ENCODE measurements at regions not wholly inside any gene's neighbourhood (a gene's known extent, or its start where the extent isn't known, plus 50 kb on each side); places are given as distances from the start of the nearest gene placed in this dataset.

DNA sequence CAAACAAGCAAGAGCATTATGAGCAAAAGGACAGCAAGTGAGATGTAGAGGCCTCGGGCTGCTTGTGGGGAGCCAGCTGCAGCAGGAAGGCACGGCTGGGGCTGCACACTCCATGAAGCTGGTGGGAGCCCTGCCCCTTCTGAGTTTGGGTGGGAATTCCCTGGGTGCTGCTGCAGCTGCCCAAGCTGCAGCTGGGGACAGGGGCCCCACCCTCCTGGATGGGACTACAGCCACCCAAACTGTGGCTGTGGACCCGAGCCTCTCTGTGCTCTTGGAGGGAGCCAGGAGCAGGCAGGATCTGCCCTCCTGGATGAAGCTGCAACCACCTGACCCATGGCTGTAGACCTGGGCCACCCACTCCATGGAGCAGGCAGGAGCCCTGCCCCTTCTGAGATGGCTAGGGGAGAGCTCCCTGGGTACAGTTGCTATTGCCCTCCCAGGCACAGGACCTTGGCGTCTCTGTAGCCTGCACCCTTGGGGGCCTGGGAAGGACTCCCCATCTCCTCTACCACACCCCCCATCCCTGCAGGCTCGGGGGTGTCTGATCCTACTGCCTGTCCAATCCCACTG is 159.1 kb downstream of the ERCC6L2 start:
- DNase-seq (ENCODE audit: low read depth), result no peak
- TF ChIP-seq, protein P1, sequence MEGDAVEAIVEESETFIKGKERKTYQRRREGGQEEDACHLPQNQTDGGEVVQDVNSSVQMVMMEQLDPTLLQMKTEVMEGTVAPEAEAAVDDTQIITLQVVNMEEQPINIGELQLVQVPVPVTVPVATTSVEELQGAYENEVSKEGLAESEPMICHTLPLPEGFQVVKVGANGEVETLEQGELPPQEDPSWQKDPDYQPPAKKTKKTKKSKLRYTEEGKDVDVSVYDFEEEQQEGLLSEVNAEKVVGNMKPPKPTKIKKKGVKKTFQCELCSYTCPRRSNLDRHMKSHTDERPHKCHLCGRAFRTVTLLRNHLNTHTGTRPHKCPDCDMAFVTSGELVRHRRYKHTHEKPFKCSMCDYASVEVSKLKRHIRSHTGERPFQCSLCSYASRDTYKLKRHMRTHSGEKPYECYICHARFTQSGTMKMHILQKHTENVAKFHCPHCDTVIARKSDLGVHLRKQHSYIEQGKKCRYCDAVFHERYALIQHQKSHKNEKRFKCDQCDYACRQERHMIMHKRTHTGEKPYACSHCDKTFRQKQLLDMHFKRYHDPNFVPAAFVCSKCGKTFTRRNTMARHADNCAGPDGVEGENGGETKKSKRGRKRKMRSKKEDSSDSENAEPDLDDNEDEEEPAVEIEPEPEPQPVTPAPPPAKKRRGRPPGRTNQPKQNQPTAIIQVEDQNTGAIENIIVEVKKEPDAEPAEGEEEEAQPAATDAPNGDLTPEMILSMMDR (conservative IDR thresholded peaks at IDR 0.05; ENCODE audit: low read depth, low read length), result no peak
- H3K4me3 ChIP-seq (ENCODE audit: low read depth, low read length), result no peak overlapping the region

DNA sequence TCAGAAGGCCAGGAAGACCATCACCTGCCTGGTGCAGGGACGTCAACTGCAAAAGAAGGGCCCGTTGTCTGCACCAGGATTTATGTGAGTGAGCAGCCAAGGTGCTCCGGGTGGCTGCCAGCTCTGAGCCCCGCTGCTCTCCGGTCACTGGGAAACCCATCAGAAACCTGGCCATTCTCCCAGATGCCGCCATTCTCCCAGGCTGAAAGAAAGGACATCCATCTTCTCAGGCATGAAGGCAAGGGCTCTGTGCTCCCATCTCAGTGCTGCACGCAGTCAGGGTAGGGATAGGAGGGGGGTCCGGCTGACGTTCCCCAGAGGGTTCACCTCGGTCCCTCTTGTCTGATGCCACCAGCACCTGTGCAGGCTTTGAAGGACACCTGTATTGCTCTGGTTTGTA is 158.4 kb downstream of the ERCC6L2 start:
- no peak for DNase-seq (ENCODE audit: low read depth)
- H3K4me3 ChIP-seq (ENCODE audit: low read depth, low read length), result no peak overlapping the region
- TF ChIP-seq, protein P1 (conservative IDR thresholded peaks at IDR 0.05; ENCODE audit: low read depth, low read length), result no peak

DNA sequence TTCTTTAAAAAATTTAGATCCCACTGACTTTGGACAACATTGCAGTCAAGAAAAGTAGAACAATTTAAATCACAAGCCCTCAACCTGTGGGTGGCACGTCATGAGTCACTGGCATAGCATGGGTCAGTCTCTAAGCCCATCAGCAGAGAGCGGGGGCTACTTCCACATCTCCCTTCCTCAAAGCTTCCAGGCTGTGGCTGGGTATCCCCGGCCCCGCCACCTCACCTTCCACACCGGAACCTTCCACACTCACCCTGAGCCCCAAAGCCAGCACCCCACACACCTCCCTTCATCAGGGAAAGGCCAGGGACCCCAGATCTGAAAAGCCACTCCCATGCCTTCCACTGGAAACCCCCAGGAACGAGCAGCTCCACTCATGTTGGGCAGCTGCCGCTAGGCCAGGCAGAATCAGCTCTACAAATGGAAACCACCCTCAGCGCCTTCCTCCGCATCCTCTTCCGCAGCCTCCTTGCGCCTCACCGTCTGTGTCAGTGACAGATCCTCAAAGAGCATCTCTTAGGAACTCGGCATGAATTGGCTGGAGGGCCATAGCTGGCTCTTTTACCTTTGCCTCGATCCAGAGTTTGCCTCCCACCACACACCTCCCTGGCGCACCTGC is 156.5 kb downstream of the ERCC6L2 start:
- DNase-seq (ENCODE audit: low read depth), result no peak
- TF ChIP-seq, protein P1 (conservative IDR thresholded peaks at IDR 0.05; ENCODE audit: low read depth, low read length), result no peak
- no peak overlapping the region for H3K4me3 ChIP-seq (ENCODE audit: low read depth, low read length)

DNA sequence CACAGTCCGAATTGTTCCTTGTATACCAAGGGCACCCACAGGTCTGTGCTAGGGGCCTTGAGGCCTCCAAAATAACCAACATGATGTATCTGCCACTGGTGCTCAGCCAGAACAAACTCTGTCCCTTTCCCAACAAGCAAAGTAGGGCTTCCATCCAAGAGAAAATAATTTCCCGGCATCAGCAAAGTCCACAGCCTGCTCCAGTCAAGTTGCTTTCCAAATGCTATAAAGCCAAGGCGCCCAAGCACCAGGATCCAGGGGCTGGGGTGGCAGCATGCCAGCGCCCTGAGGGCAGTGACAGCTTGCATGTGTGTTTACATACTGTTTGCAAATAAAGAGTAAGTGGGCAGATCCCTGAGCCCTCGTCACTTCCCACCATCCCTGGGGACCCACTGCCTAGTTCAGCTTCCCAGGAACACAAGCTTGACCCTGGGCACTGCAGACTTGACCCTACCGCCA is 155.9 kb downstream of the ERCC6L2 start:
- TF ChIP-seq, protein P1 (conservative IDR thresholded peaks at IDR 0.05; ENCODE audit: low read depth, low read length), result no peak
- H3K4me3 ChIP-seq (ENCODE audit: low read depth, low read length), result no peak overlapping the region
- DNase-seq (ENCODE audit: low read depth), result no peak

DNA sequence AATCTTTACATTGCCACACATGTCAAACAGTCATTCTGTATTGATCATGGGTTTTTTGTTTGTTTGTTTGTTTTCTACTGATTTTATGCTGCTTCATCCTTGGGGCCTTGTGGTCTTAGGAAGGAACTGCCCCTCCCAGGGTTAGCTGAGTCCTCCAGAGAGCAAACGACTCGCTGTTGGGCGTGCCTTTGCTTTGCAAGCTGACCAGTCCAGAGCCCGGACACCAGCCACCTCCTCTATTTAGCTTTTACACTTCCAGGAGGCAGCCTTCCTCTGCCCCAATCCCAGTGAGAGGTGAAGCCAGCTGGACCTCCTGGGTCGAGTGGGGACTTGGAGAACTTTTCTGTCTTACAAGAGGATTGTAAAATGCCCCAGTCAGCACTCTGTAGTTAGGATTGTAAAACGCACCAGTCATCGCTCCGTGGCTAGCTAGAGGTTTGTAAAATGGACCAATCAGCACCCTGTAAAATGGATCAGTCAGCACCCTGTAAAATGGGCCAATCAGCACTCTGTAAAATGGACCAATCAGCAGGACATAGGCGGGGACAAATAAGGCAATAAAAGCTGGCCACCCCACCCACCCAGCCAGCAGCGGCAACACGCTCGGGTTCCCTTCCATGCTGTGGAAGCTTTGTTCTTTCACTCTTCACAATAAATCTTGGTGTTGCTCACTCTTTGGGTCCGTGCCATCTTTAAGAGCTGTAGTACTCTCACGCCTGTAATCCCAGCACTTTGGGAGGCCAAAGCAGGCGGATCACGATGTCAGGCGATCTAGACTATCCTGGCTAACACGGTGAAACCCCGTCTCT is 154.4 kb downstream of the ERCC6L2 start:
- TF ChIP-seq, protein P1 (conservative IDR thresholded peaks at IDR 0.05; ENCODE audit: low read depth, low read length), result no peak
- no peak overlapping the region for H3K4me3 ChIP-seq (ENCODE audit: low read depth, low read length)
- no peak for DNase-seq (ENCODE audit: low read depth)

DNA sequence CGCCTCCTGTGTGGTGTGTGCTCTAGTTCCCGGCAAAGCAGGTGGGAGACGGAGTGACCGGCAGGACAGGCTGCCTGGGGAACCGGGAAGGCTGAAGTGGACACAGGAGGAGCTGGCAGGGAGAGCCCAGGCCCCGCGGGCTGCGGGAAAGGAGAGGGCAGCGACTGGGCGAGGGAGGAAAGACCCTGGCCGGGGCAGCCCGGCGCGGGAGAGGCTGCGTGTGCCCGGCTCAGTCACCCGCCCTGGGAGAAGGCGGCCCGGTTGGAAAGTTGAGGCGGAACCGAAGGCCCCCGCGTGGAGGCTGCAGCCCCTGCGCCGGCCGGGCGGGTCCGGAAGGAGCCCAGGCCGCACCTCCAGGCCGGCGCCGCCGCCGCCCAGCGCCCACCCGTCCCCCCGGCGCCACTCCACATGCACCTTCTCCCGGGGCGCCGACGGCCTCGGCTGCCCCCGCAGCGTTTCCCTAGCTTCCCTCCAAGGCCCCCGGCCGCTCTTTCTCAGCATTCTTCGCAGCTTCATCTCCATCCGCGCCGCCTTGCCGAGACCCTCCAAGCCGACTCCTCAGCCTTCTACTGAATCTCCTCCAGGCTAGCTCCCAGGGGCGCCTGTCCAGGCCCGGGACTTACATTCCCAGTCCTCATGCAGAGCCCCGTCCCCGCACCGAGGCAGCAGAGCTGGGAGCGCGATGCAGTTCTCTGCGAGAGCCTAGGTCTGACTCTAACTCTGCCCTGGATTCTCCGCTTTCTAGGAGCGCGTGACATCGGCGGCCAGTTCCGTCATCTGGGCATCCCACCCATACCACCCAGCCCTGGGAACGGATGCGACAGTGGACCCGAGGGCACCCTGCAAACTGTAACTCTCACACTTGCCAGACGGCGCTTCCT is 152.0 kb downstream of the ERCC6L2 start:
- TF ChIP-seq, protein P1 (conservative IDR thresholded peaks at IDR 0.05; ENCODE audit: low read depth, low read length), result no peak
- no peak for DNase-seq (ENCODE audit: low read depth)
- H3K4me3 ChIP-seq (ENCODE audit: low read depth, low read length), result peak overlapping the region; percentile 32

Measured in choroid plexus epithelial cell (primary cell).